ENCODE measurements at regions not wholly inside any gene's neighbourhood (a gene's known extent, or its start where the extent isn't known, plus 50 kb on each side); places are given as distances from the start of the nearest gene placed in this dataset.

- no peak for DNase-seq
Measured at GRCh38 chr5:115072266-115073064, 97.2 kb downstream of the TRIM36 start.

- DNase-seq, result no peak
Measured at GRCh38 chr5:115070737-115071136, 99.0 kb downstream of the TRIM36 start.

- peak; percentile 16 to 43 for DNase-seq
Measured at GRCh38 chr5:115069087-115069968, 100.4 kb downstream of the TRIM36 start.

GRCh38 chr5:115068239-115069086 lies 101.2 kb downstream of the TRIM36 start:
- no peak for DNase-seq

- no peak for DNase-seq
Measured at GRCh38 chr5:115064380-115064779, 105.3 kb downstream of the TRIM36 start.

DNA sequence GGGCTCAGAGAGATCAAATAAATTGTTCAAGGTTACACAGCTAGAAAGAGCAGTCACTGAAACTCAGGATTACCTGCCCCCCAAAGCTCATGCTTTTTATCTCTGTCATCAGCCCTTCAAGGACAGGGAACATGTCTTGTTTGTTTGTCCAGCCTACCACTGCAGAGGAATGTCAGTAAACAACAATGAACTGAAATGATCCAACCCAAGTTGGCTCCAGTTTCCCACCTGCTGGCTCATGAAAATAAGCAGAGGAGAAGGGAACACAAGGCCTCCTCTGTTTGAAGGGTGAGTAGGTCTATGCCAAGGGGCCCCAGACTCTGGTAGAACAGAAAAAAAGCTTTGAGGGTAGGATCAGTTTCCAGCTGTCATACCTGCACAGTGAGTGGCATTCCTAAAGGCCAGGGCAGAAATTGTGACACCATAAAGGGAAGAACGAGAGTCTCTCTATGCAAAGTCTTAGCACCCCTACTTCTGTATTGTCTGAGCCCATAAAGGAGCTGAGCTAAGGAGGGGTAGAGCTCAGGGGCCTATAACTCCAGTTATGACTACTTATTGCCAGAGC lies 115.2 kb downstream of the TRIM36 start:
- DNase-seq, result no peak

DNA sequence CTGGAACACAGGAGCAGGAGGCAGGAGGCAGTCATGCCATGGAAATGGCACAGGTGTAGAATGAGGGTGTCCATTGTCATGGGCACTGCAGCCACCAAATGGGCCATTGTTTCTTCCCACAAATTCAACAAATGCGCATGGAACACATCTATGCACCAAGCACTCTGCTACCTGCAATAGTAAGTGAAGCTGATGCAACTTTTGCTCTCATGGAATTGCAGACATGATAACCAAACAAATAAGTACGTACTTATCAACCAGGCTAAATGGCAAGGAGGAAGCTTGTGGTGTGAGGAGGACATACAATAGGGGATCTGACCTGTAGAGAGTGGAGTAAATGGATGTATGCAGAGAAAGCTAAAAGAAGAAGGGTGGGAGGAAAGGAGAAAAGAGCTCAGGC lies 116.8 kb downstream of the TRIM36 start:
- no peak for DNase-seq

DNA sequence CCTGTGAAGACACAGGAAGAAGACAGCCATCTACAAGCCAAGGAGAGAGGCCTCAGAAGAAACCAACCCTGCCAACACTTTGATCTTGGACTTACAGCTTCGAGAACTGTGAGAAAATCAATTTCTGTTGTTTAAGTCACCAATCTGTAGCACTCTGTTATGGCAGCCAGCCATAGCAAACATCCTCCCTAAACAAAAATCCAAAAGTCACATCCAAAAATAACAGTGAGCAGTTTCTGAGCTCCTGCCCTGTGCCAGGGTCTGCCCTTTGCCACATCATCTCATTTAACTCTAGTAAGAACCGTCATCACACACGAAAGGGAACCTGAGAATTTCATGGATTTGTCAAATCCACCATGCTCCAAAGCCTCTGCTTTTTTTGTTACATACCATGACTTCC lies 118.8 kb downstream of the TRIM36 start:
- DNase-seq, result no peak

DNA sequence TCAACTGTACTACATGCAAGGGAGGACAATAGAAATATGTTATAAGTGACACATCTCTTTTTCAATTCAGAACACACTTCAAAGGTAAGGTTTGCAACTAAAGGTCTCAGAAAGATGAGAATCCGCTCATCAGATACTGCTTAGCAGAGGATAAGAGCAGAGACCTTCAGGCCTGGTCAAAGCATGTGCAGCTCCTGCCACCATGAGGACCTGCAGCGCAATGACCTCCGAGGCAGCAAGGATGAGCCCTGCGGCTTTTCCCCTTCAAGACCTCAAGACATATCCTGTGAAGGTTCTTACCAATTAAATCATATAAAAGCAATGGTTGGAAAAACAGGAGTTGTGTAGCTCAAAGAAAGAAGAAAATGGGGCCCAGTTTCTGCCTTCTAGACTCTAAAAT lies 135.8 kb downstream of the TRIM36 start:
- peak in 1 of 2 experiments; percentile 21 for DNase-seq

GRCh38 chr5:115028557-115028956 lies 141.2 kb downstream of the TRIM36 start:
- DNase-seq, result no peak

- DNase-seq, result no peak
Measured at GRCh38 chr5:115024922-115025321, 144.8 kb downstream of the TRIM36 start.

DNA sequence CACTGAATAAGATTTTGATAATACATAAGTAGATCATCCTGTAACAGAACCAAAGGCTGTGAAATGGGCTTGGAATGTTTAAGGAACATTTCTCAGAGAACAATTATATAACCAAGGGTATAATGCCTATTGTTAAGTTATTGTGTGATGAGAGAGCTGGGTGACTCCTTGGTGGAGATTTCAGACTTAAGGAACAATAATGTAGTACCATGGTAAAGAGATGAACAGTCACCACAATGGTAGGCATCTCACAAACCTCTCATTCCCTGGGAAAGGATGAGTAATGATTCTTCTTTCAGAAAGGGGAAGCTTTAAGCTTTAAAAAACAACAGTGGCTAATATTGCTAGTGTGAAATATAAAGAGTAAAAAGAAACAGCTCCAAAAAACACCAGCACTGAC lies 147.4 kb downstream of the TRIM36 start:
- DNase-seq, result no peak

GRCh38 chr5:115016646-115017045 lies 153.1 kb downstream of the TRIM36 start:
- DNase-seq, result no peak

DNA sequence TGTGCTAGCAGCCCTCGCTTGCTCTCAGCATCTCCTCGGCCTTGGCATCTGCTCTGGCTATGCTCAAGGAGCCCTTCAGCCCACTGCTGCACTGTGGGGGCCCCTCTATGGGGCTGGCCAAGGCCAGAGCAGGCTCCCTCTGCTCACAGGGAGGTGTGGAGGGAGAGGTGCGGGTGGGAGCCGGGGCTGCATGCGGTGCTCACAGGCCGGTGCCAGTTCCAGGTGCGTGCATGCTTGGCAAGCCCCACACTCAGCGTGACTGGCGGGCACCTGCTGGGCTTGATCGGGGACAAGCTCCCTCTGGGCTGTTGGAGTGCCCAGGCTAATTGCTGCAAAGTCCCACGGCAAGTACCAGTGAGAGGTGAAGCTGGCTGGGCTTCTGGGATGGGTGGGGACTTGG lies 170.5 kb downstream of the TRIM36 start:
- no peak for DNase-seq

GRCh38 chr5:114989512-114989911 lies 180.2 kb downstream of the TRIM36 start:
- DNase-seq, result no peak

DNA sequence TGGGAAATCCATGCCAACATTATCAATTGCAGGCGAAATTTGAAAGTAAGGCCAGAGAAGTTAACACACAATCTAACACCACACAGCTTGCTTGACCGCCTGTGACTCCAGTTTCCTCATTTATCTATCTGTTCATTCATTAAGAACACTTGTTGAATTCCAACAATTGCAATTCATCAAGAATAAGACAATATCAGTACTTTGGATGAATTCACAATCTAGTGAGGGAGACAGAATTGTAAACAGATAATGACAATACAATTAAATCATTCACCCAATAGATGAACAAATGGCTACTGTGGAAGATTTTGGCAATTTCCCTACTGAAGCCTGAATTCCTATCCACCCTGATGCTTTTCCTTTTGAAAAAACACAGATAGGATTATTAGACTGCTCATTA lies 181.6 kb downstream of the TRIM36 start:
- no peak for DNase-seq

- DNase-seq, result no peak
Measured at GRCh38 chr5:114984796-114985195, 184.9 kb downstream of the TRIM36 start.

GRCh38 chr5:114981111-114981510 lies 188.6 kb downstream of the TRIM36 start:
- no peak for DNase-seq

DNA sequence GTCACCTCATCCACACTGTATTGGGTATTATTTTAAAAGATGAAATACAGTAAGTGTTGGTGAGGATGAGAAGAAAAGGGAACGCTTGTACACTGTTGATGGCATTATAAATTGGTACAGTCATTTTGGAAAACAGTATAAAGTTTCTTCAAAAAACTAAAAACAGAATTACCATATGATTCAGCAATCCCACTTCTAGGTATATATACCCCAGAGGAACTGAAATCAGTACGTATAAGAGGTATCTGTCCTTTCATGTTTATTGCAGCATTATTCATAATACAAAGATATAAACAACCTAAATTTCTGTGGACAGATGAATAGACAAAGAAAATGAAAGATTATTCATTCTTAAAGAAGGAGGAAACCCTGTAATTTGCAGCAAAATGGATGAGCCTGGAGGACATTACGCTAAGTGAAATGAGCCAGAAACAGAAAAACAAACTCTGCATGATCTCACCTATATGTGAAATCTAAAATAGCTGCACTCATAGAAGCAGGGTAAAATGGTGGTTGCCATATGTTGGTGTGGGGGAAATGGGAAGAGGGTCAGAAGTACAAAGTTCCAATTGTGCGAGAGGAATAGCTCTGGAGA lies 191.6 kb downstream of the TRIM36 start:
- no peak for DNase-seq

DNA sequence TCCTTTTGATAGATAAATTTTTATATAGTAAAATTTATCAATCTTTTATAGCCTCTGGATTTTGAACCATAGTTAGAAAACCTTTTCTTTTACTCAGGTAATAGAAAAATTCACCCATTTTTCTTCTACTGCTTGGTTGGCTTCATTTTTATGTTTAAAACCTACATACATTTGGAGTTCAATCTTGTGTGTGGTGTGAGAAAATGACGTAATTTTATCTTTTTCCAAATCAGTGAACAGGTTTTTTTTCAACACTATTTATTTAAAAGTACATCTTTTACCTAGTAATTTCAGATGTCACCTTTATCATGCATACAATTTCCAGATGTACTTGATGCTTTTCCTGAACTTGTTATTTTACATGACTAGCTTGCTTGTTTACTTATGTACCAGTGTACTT lies 200.2 kb downstream of the TRIM36 start:
- no peak for DNase-seq

- DNase-seq, result no peak
Measured at GRCh38 chr5:114957384-114957783, 212.3 kb downstream of the TRIM36 start.

GRCh38 chr5:114953565-114953964 lies 216.1 kb downstream of the TRIM36 start:
- no peak for DNase-seq

Data from NCI-H524 (cell line).